Mucosa of descending colon (tissue), 3 donors: ENCODE measurements at regions not wholly inside any gene's neighbourhood (a gene's known extent, or its start where the extent isn't known, plus 50 kb on each side); places are given as distances from the start of the nearest gene placed in this dataset.

Source experiments
- ATAC-seq: fragments of 200-7000 bp; cut with Tn5 transposase; one replicate; pipeline ENCODE4 v1.9.1; 2020; ENCODE audit warnings: mild to moderate bottlenecking, moderate library complexity
- DNase-seq, 3 donors: peaks; one replicate each; pipeline ENCODE4 v3.0.0-alpha.2; 2020
- H3K36me3 ChIP-seq: fragments of 200-600 bp; one replicate; pipeline ENCODE4 v1.8.0; 2021; ENCODE audit warnings: low read depth, mild to moderate bottlenecking
- H3K4me1 ChIP-seq: fragments of 200-600 bp; one replicate; pipeline ENCODE4 v1.8.0; 2021; ENCODE audit warnings: low read depth, mild to moderate bottlenecking
- H3K4me3 ChIP-seq: fragments of 200-600 bp; one replicate; pipeline ENCODE4 v1.8.0; 2021; ENCODE audit warnings: mild to moderate bottlenecking
- H3K9me3 ChIP-seq: fragments of 200-600 bp; one replicate; pipeline ENCODE4 v1.8.0; 2021; ENCODE audit warnings: mild to moderate bottlenecking
- intact Hi-C, 2 donors: fragments of 100-400 bp; cut with DNase I in 1 of 2; cut with micrococcal nuclease in 1 of 2; formaldehyde crosslinking; loops; one replicate each; pipeline versions ENCODE4 v1.11.0 to v1.11.1; 2022; cut with DNase I, micrococcal nuclease
- TF ChIP-seq, protein P1 (sequence below): fragments of 200-600 bp; IDR thresholded peaks from one replicate; pipeline ENCODE4 v1.8.0; 2022; ENCODE audit warnings: antibody characterized with exemption, mild to moderate bottlenecking
- donor health status: DM: no; HTN: no; CAD: no; lungs with moderate emphysema.
- donor health status: DM: no; HTN: no; CAD: no.
- donor health status: DM: no; HTN: yes; CAD: no.

DNA sequence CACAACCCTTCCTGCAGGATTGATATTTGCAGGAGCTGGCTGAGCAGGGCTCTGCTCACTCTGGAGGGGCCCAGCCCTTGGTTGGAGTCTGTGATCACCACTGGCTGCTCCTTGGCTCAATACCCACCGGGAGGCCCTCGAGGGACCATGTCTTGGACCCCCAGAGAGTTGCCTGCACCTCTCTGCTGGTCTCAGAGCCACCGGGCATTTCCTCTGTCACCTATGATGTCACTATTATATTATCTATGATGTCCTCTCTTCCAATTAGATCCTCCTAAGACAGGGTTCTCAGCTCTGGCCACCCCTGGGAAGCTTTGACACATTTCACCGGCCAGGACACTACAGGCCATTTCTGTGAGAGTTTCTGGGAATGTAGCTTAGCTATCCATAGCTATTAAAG is 113.1 kb downstream of the PDCL3 start:
- H3K4me3 ChIP-seq = no peak overlapping the region
- no peaks in the 10 kb centered on the region for H3K4me1 ChIP-seq
- ATAC-seq (no peak), DNase-seq (no peak)
- no peaks in the 10 kb centered on the region for H3K9me3 ChIP-seq
- TF ChIP-seq, protein P1, sequence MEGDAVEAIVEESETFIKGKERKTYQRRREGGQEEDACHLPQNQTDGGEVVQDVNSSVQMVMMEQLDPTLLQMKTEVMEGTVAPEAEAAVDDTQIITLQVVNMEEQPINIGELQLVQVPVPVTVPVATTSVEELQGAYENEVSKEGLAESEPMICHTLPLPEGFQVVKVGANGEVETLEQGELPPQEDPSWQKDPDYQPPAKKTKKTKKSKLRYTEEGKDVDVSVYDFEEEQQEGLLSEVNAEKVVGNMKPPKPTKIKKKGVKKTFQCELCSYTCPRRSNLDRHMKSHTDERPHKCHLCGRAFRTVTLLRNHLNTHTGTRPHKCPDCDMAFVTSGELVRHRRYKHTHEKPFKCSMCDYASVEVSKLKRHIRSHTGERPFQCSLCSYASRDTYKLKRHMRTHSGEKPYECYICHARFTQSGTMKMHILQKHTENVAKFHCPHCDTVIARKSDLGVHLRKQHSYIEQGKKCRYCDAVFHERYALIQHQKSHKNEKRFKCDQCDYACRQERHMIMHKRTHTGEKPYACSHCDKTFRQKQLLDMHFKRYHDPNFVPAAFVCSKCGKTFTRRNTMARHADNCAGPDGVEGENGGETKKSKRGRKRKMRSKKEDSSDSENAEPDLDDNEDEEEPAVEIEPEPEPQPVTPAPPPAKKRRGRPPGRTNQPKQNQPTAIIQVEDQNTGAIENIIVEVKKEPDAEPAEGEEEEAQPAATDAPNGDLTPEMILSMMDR = no peak
- H3K36me3 ChIP-seq = no peaks in the 10 kb centered on the region
- intact Hi-C loops = no loop called here

DNA sequence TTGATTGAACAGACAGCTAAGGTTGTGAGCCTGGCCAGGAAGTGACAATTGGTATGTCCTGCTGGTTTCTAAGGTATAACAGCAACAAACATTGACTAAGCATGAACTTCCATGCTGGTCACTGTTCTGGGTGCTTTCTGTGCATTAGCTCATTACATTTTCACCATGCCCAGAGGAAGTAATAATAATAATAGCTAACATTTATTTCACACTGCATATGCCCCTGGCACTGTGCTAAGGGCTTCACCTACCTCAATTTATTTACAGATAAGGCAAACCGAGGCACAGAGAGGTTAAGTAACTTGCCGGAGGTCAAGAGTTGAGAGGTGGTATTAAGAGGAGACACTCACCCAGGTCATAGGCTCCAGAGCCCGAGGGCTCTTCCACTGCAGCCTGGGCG is 113.6 kb downstream of the PDCL3 start:
- TF ChIP-seq, protein P1 = no peak
- Histone ChIP-seq H3K4me1 (no peaks in the 10 kb centered on the region), H3K4me3 (no peak overlapping the region), H3K36me3 (no peaks in the 10 kb centered on the region), H3K9me3 (no peaks in the 10 kb centered on the region)
- ATAC-seq = no peak
- no peak for DNase-seq
- intact Hi-C loops = no loop called here

DNA sequence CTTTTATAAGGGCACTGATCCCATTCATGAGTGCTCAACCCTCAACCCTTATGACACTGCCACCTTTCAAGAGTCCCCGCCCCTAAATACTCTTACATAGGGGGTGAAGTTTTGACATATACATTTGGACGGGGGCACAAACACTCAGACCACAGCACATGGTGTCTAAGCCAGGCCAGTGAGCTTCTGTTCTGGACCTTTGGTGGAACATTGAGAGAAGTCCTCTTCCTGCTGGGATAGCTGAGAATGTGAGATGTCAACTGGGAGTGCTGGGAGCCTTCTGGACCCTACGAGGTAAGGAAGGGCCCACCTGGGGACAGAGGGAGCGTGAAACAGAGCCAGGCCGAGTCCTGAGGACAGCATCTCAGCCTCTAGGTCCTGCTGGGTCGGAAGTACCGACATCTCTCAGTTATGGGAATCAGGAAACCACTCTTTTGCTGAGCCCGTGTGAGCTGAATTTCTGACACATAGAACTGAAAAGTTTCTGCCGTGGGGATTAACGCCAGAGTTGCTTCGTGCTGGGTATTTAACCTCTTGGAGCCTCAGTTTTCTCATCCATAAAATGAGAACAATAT is 114.9 kb downstream of the PDCL3 start:
- DNase-seq = no peak
- Histone ChIP-seq H3K4me3 (no peak overlapping the region), H3K9me3 (no peaks in the 10 kb centered on the region), H3K4me1 (no peaks in the 10 kb centered on the region), H3K36me3 (no peaks in the 10 kb centered on the region)
- no peak for ATAC-seq
- TF ChIP-seq, protein P1 = no peak
- intact Hi-C loops = no loop called here

DNA sequence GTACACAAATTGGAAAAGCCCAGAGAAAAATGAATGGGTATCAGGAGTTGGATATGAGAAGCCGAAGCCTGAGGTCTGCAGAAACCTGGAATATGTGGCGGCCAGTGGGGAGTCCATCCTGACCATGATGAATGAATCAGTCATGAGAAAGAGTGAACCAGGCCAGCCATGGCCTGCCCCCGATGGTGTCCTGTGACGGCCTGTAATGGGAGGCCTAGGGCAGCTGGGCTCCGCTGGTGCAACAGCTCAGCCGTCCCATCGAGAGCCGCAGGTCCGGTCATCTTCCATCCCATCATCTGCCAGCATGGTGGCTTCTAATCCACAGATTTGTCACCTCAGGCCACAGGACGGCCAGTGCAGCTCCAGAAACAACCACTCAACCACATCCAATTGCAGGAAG is 116.4 kb downstream of the PDCL3 start:
- Histone ChIP-seq H3K4me3 (no peak overlapping the region), H3K4me1 (no peaks in the 10 kb centered on the region), H3K9me3 (no peaks in the 10 kb centered on the region), H3K36me3 (no peaks in the 10 kb centered on the region)
- intact Hi-C loops = no loop called here
- no peak for DNase-seq
- no peak for ATAC-seq
- TF ChIP-seq, protein P1 = no peak

DNA sequence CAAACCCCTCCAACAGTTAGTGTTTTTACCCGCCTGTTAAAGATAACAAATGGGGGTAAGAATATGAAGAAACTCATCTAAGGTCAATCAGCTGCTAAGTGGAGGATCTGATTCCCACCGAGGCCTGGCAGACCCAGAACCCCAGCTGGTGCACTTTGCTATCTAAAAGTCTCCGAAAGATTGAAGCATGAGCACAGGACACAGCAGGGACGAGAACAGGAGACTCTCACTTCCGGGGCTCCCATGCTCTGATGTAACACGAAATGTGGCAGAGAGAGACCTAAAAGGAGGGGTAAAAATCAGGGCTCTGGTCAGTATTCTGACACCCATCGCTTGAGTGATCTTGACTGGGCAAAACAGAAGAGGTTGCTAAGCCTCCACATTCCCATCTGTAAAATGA is 119.7 kb downstream of the PDCL3 start:
- Histone ChIP-seq H3K36me3 (no peaks in the 10 kb centered on the region), H3K4me3 (no peak overlapping the region), H3K4me1 (no peaks in the 10 kb centered on the region), H3K9me3 (no peaks in the 10 kb centered on the region)
- no peak for DNase-seq
- intact Hi-C loops = no loop called here
- ATAC-seq = no peak
- TF ChIP-seq, protein P1 = no peak

DNA sequence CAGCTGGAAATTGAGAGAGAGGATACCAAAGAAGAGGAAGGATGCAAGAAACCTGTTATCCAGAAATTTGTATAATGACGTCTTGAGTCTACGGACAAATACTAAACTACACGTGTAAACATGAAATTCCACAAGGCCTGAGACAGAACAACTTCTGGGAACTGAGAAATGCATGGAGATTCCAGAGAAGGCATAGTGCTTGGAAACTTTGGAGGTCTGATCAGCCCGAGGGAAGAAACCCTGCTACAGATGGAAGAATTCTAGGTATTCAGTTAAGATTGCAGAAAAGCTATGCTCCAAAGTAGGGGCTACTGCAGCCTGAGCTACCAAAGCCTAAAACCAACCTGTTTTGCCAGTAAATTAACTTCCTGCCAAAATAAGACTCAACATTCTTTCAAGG is 120.4 kb downstream of the PDCL3 start:
- DNase-seq = no peak
- intact Hi-C loops = no loop called here
- Histone ChIP-seq H3K4me1 (no peaks in the 10 kb centered on the region), H3K36me3 (no peaks in the 10 kb centered on the region), H3K9me3 (no peaks in the 10 kb centered on the region), H3K4me3 (no peak overlapping the region)
- ATAC-seq = no peak
- TF ChIP-seq, protein P1 = no peak
